GM12801 (cell line): ENCODE measurements at regions not wholly inside any gene's neighbourhood (a gene's known extent, or its start where the extent isn't known, plus 50 kb on each side); places are given as distances from the start of the nearest gene placed in this dataset.

ENCODE experiments used
- CTCF ChIP-seq: IDR thresholded peaks from one replicate; pipeline ENCODE4 v1.5.1; 2011; ENCODE audit warnings: control low read depth; ENCODE audit not compliant: insufficient read length; ENCODE audit errors: extremely low read depth

- no peak for TF ChIP-seq CTCF
Observed at GRCh38 chr4:181662383-181662782, 580.8 kb upstream of the TENM3 start.

- TF ChIP-seq CTCF = no peak
Observed at GRCh38 chr4:181670506-181670905, 572.7 kb upstream of the TENM3 start.

GRCh38 chr4:181671672-181672071, 571.5 kb upstream of the TENM3 start:
- TF ChIP-seq CTCF = no peak

- no peak for TF ChIP-seq CTCF
Observed at GRCh38 chr4:181672751-181673150, 570.5 kb upstream of the TENM3 start.

GRCh38 chr4:181674315-181674875, 568.8 kb upstream of the TENM3 start:
- no peak for TF ChIP-seq CTCF

- TF ChIP-seq CTCF = no peak
Observed at GRCh38 chr4:181676546-181676945, 566.7 kb upstream of the TENM3 start.

- TF ChIP-seq CTCF = no peak
Observed at GRCh38 chr4:181677201-181677600, 566.0 kb upstream of the TENM3 start.
